ENCODE measurements at regions not wholly inside any gene's neighbourhood (a gene's known extent, or its start where the extent isn't known, plus 50 kb on each side); places are given as distances from the start of the nearest gene placed in this dataset.

- DNase-seq (ENCODE audit: low read depth) = no peak
- H3K4me3 ChIP-seq (ENCODE audit: low read depth, low read length) = no peak overlapping the region
- TF ChIP-seq, protein P1, sequence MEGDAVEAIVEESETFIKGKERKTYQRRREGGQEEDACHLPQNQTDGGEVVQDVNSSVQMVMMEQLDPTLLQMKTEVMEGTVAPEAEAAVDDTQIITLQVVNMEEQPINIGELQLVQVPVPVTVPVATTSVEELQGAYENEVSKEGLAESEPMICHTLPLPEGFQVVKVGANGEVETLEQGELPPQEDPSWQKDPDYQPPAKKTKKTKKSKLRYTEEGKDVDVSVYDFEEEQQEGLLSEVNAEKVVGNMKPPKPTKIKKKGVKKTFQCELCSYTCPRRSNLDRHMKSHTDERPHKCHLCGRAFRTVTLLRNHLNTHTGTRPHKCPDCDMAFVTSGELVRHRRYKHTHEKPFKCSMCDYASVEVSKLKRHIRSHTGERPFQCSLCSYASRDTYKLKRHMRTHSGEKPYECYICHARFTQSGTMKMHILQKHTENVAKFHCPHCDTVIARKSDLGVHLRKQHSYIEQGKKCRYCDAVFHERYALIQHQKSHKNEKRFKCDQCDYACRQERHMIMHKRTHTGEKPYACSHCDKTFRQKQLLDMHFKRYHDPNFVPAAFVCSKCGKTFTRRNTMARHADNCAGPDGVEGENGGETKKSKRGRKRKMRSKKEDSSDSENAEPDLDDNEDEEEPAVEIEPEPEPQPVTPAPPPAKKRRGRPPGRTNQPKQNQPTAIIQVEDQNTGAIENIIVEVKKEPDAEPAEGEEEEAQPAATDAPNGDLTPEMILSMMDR (conservative IDR thresholded peaks at IDR 0.05; ENCODE audit: low read depth, low read length) = no peak
Observed at GRCh38 chr13:103957939-103958338, 891.7 kb upstream of the SLC10A2 start.

GRCh38 chr13:103953859-103954258 lies 887.6 kb upstream of the SLC10A2 start:
- no peak overlapping the region for H3K4me3 ChIP-seq (ENCODE audit: low read depth, low read length)
- TF ChIP-seq, protein P1 (conservative IDR thresholded peaks at IDR 0.05; ENCODE audit: low read depth, low read length) = no peak
- DNase-seq (ENCODE audit: low read depth) = no peak

- TF ChIP-seq, protein P1 (conservative IDR thresholded peaks at IDR 0.05; ENCODE audit: low read depth, low read length) = no peak
- DNase-seq (ENCODE audit: low read depth) = no peak
- no peak overlapping the region for H3K4me3 ChIP-seq (ENCODE audit: low read depth, low read length)
Observed at GRCh38 chr13:103952183-103952582, 886.0 kb upstream of the SLC10A2 start.

DNA sequence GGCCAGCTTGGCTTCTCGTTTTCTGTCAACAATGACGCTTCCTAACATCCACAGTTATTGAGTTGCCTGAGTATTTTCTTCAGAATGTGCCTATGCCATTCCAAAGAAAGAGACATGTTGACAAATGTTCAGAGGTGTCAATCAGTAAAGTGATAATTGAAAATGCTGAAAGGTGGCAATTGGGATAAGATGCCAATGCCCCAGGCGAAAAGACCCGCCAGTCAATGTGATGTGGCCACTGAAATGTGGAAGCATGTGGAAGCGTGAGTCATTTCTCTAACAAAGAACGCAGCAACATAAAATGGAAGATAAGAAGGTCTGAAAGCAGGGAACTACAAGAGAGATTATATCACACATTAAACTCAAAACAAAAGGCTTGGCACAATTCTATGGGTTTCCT lies 882.2 kb upstream of the SLC10A2 start:
- no peak overlapping the region for H3K4me3 ChIP-seq (ENCODE audit: low read depth, low read length)
- no peak for DNase-seq (ENCODE audit: low read depth)
- TF ChIP-seq, protein P1 (conservative IDR thresholded peaks at IDR 0.05; ENCODE audit: low read depth, low read length) = no peak

DNA sequence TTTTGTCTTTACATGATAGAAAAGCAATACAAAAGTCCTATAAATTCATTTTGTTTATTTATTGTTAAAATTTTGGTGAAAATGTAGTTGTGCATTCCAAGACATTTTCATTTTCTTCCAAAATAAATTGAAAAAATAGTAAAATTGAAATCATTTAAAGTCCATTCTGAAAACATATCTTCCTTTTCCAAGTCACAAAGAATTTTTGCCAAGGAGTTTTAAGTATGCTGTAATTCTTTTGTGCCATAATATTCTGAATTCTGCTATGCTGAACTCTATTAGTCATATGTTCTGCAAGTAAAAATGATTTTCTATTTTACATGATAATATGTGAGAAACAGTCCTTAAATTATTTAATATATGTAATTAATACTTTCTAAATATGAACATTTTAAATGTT lies 879.6 kb upstream of the SLC10A2 start:
- no peak overlapping the region for H3K4me3 ChIP-seq (ENCODE audit: low read depth, low read length)
- no peak for DNase-seq (ENCODE audit: low read depth)
- TF ChIP-seq, protein P1 (conservative IDR thresholded peaks at IDR 0.05; ENCODE audit: low read depth, low read length) = no peak

- TF ChIP-seq, protein P1 (conservative IDR thresholded peaks at IDR 0.05; ENCODE audit: low read depth, low read length) = no peak
- DNase-seq (ENCODE audit: low read depth) = no peak
- H3K4me3 ChIP-seq (ENCODE audit: low read depth, low read length) = no peak overlapping the region
Observed at GRCh38 chr13:103941506-103942140, 875.4 kb upstream of the SLC10A2 start.

GRCh38 chr13:103935117-103935516 lies 868.9 kb upstream of the SLC10A2 start:
- DNase-seq (ENCODE audit: low read depth) = no peak
- no peak overlapping the region for H3K4me3 ChIP-seq (ENCODE audit: low read depth, low read length)

More at GRCh38 chr13:103935117-103935516, 868.9 kb upstream of the SLC10A2 start:
- TF ChIP-seq, protein P1 (conservative IDR thresholded peaks at IDR 0.05; ENCODE audit: low read depth, low read length) = no peak
